MCF 10A (cell line): ENCODE measurements at regions not wholly inside any gene's neighbourhood (a gene's known extent, or its start where the extent isn't known, plus 50 kb on each side); places are given as distances from the start of the nearest gene placed in this dataset.

Experiments
- BruUV-seq: library from RNA; stranded (reverse); fragments of 400-500 nt; replicated peaks from 2 replicates; lab custom pipeline; 2021; lab: Mats Ljungman, UMichigan
- CTCF ChIA-PET: fragments of 300-600 bp; sonication (Branson Sonifier 250); formaldehyde crosslinking; extraction: SDS; loops from one replicate; lab custom pipeline; 2021; ENCODE audit warnings: antibody characterized with exemption, inconsistent platforms; lab: Yijun Ruan, JAX
- POLR2A ChIA-PET: fragments of 300-600, 350-650 bp; sonication (Branson Sonifier 250); formaldehyde crosslinking; extraction: SDS; loops from one replicate; lab custom pipeline; 2020; ENCODE audit warnings: antibody characterized with exemption, inconsistent platforms; lab: Yijun Ruan, JAX
- DNase-seq: peaks from one replicate; pipeline ENCODE4 v3.0.0-alpha.2; 2018; ENCODE audit not compliant: unreplicated experiment
- H3K27ac Mint-ChIP-seq: one replicate; pipeline ENCODE4 v1.8.0; 2022; ENCODE audit warnings: mild to moderate bottlenecking, low read depth, mixed read lengths; ENCODE audit not compliant: unreplicated experiment
- H3K27me3 Mint-ChIP-seq: one replicate; pipeline ENCODE4 v1.8.0; 2022; ENCODE audit warnings: mixed read lengths; ENCODE audit not compliant: insufficient read depth, unreplicated experiment
- H3K36me3 Mint-ChIP-seq: one replicate; pipeline ENCODE4 v1.8.0; 2022; ENCODE audit warnings: mild to moderate bottlenecking, moderate library complexity, mixed read lengths; ENCODE audit not compliant: insufficient read depth, unreplicated experiment
- H3K4me1 Mint-ChIP-seq: one replicate; pipeline ENCODE4 v1.8.0; 2022; ENCODE audit warnings: mixed read lengths; ENCODE audit not compliant: insufficient read depth, unreplicated experiment
- H3K4me3 Mint-ChIP-seq: one replicate; pipeline ENCODE4 v1.8.0; 2022; ENCODE audit warnings: mild to moderate bottlenecking, moderate library complexity, mixed read lengths; ENCODE audit not compliant: unreplicated experiment
- H3K9me3 Mint-ChIP-seq: one replicate; pipeline ENCODE4 v1.8.0; 2022; ENCODE audit warnings: mixed read lengths; ENCODE audit not compliant: unreplicated experiment
- intact Hi-C: fragments of 100-400 bp; cut with micrococcal nuclease; formaldehyde crosslinking; loops from 2 replicates; pipeline ENCODE4 v1.14.1; 2022
- TF ChIP-seq, protein P1 (sequence below): fragments of 200-600 bp; IDR thresholded peaks from one replicate; pipeline ENCODE4 v1.8.0; 2022; ENCODE audit warnings: antibody characterized with exemption, mild to moderate bottlenecking; ENCODE audit not compliant: unreplicated experiment

DNA sequence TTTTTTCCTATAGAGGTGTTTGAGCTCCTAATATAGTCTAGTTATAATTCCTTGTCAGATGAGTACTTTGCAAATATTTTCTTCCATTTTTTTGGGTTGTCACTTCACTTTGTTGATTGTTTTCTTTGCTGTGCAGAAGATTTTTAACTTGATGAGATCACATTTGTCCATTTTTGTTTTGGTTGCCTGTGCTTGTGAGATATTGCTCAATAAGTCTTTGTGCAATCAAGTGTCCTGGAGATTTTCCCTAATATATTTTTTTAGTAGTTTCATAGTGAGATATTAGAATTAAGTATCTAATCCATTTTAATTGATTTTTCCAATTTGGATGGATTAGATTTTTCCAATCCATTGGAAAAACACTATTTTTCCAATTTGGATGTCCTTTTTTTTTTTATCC lies 1395.5 kb downstream of the PLA2G4A start:
- intact Hi-C loops = no loop called here
- peaks cover 8% of the 10 kb centered on the region for H3K9me3 Mint-ChIP-seq
- no peak overlapping the region for H3K4me3 Mint-ChIP-seq
- no peaks in the 10 kb centered on the region for H3K27me3 Mint-ChIP-seq
- no TSS peak for BruUV-seq
- peaks cover 8% of the 10 kb centered on the region for H3K36me3 Mint-ChIP-seq
- ChIA-PET POLR2A (no interaction called here), CTCF (interaction anchor here (0.7 kb wide), 1 partner anchor 965 kb away, joined by 3 read pairs; no protein-coding TSS in a partner anchor)
- TF ChIP-seq, protein P1, sequence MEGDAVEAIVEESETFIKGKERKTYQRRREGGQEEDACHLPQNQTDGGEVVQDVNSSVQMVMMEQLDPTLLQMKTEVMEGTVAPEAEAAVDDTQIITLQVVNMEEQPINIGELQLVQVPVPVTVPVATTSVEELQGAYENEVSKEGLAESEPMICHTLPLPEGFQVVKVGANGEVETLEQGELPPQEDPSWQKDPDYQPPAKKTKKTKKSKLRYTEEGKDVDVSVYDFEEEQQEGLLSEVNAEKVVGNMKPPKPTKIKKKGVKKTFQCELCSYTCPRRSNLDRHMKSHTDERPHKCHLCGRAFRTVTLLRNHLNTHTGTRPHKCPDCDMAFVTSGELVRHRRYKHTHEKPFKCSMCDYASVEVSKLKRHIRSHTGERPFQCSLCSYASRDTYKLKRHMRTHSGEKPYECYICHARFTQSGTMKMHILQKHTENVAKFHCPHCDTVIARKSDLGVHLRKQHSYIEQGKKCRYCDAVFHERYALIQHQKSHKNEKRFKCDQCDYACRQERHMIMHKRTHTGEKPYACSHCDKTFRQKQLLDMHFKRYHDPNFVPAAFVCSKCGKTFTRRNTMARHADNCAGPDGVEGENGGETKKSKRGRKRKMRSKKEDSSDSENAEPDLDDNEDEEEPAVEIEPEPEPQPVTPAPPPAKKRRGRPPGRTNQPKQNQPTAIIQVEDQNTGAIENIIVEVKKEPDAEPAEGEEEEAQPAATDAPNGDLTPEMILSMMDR = no peak
- peak overlapping the region; percentile 65 for H3K27ac Mint-ChIP-seq
- peak; percentile 21 for DNase-seq
- peaks cover 6% of the 10 kb centered on the region for H3K4me1 Mint-ChIP-seq

DNA sequence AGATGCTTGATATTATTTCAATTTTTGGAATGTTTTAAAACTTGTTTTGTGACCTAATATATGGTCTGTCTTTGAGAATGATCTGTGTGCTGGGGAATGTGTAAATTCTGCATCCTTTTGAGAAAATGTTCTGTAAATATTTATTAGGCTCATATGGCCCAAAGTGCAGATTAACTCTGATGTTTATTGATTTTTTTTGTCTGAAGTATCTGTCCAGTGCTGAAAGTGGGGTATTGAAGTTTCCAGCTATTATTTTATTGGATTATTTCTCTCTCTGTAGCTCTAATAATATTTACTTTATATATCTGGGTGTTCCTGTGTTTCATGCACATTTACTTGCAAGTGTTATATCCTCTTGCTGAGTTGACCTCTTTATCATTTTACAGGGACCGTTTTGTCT lies 1397.2 kb downstream of the PLA2G4A start:
- ChIA-PET POLR2A (no interaction called here), CTCF (no interaction called here)
- H3K27me3 Mint-ChIP-seq = no peaks in the 10 kb centered on the region
- no peak overlapping the region for H3K27ac Mint-ChIP-seq
- peaks cover 6% of the 10 kb centered on the region for H3K4me1 Mint-ChIP-seq
- no peak overlapping the region for H3K4me3 Mint-ChIP-seq
- BruUV-seq = no TSS peak
- TF ChIP-seq, protein P1 = no peak
- peaks cover 8% of the 10 kb centered on the region for H3K9me3 Mint-ChIP-seq
- peaks cover 8% of the 10 kb centered on the region for H3K36me3 Mint-ChIP-seq
- intact Hi-C loops = no loop called here
- DNase-seq = no peak

DNA sequence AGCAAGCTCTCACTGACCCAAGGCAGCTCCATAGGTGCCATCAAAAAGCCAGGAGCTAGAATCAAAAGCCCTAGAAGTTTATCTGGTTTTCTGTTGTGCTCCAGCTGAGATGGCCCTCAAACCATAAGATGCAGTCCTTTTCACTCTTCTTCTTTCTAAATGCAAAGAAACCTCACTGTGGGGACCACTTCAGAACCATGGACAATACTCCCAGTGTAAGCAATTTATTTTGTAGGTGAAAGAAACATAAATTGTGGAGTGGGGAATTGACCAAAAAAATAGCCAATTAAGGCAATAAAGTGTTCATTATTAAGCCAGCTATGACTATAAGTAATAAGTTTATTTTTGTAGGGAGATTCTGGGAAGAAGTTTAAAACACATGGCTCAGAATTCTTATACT lies 1399.9 kb downstream of the PLA2G4A start:
- TF ChIP-seq, protein P1 = no peak

DNA sequence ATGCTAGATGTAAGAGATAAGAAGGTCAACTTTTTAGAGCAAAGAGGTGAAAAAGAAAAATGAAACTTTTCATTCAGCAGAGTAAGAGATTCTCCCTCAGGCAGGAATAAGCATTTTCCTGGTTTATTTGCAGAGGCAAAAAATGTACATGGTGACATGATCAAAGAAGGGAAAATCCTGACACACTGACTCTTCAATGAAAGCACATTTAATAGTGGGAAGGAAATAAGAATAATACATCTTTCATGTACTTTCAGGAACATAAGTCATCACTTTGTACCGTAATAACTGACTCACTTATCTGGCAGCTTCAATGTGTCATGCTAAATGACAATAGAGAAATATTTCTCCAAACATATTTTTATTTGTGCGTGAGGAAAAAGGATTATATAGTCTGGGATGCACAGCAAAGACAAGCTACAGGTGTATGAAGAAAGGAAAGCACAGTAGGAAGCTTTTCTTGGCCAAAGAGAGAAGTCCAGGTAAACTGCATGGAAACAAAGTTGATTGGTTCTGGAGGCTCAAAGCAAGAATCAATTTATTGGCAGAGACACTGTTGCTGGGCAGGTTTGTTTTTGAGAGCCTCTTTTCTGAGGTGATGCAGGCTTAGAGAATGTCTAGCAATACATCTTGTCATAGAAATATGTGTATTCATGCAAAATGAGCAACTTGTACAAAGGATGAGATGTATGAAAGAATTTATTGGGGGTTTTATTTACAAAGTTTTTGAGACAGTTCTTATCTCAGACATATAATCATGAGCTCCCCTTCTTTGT lies 1409.0 kb downstream of the PLA2G4A start:
- TF ChIP-seq, protein P1 = no peak
- peaks cover 20% of the 10 kb centered on the region for H3K4me1 Mint-ChIP-seq
- intact Hi-C loops = no loop called here
- H3K9me3 Mint-ChIP-seq = no peaks in the 10 kb centered on the region
- H3K4me3 Mint-ChIP-seq = no peak overlapping the region
- H3K27ac Mint-ChIP-seq = peak overlapping the region; percentile 77
- H3K36me3 Mint-ChIP-seq = no peaks in the 10 kb centered on the region
- DNase-seq = peak; percentile 74
- H3K27me3 Mint-ChIP-seq = no peaks in the 10 kb centered on the region
- no TSS peak for BruUV-seq
- POLR2A ChIA-PET = interaction anchor here (0.6 kb wide), 1 partner anchor 58 kb away, joined by 3 read pairs; no protein-coding TSS in a partner anchor
- CTCF ChIA-PET = interaction anchor here (0.5 to 0.7 kb wide), 4 partner anchors 275 to 1065 kb away, joined by 3 to 4 read pairs (median 4); no protein-coding TSS in a partner anchor

More for the DNA sequence above, 1399.9 kb downstream of the PLA2G4A start:
- Mint-ChIP-seq H3K4me1 (peaks cover 6% of the 10 kb centered on the region), H3K4me3 (no peak overlapping the region), H3K36me3 (peaks cover 8% of the 10 kb centered on the region), H3K9me3 (peaks cover 8% of the 10 kb centered on the region), H3K27me3 (no peaks in the 10 kb centered on the region), H3K27ac (no peak overlapping the region)
- POLR2A ChIA-PET = no interaction called here
- no TSS peak for BruUV-seq
- CTCF ChIA-PET = interaction anchor here (1.0 to 1.1 kb wide), 2 partner anchors 12 to 153 kb away, joined by 3 read pairs; no protein-coding TSS in a partner anchor
- intact Hi-C loops = no loop called here
- no peak for DNase-seq
